AG10803 (cell line): ENCODE measurements at regions not wholly inside any gene's neighbourhood (a gene's known extent, or its start where the extent isn't known, plus 50 kb on each side); places are given as distances from the start of the nearest gene placed in this dataset.
"Not testable (repeated sequence)": the region's sequence is repeated elsewhere in the genome, so short reads cannot be mapped to it uniquely, and the experiment has no call there.

Experiments
- DNase-seq: peaks from one replicate; pipeline ENCODE4 v3.0.0; 2010; ENCODE audit warnings: low read depth
- H3K4me3 ChIP-seq: 2 replicates; pipeline ENCODE4 v1.5.1; 2011; ENCODE audit warnings: mild to moderate bottlenecking, low read length, control low read depth
- CTCF ChIP-seq: conservative IDR thresholded peaks from 2 replicates; pipeline ENCODE4 v1.5.1; 2011; ENCODE audit warnings: mild to moderate bottlenecking, low read length, control low read depth, inconsistent platforms

- no peak overlapping the region for H3K4me3 ChIP-seq
- no peak for DNase-seq
- no peak for TF ChIP-seq CTCF
Measured at GRCh38 chr17:70716551-70716950, 547.2 kb downstream of the KCNJ2 start.

GRCh38 chr17:70717042-70717441, 547.7 kb downstream of the KCNJ2 start:
- DNase-seq = no peak
- no peak for TF ChIP-seq CTCF
- no peak overlapping the region for H3K4me3 ChIP-seq

- DNase-seq = no peak
- H3K4me3 ChIP-seq = no peak overlapping the region
- TF ChIP-seq CTCF = no peak
Measured at GRCh38 chr17:70736375-70736957, 567.1 kb downstream of the KCNJ2 start.

- DNase-seq = no peak
- TF ChIP-seq CTCF = no peak
Measured at GRCh38 chr17:70739065-70739464, 569.7 kb downstream of the KCNJ2 start.

GRCh38 chr17:70746574-70746973, 577.2 kb downstream of the KCNJ2 start:
- H3K4me3 ChIP-seq, DNase-seq: not testable (repeated sequence)

More at GRCh38 chr17:70739065-70739464, 569.7 kb downstream of the KCNJ2 start:
- no peak overlapping the region for H3K4me3 ChIP-seq

- DNase-seq = no peak
- H3K4me3 ChIP-seq = no peak overlapping the region
Measured at GRCh38 chr17:70750983-70751382, 581.7 kb downstream of the KCNJ2 start.

GRCh38 chr17:70752461-70752860, 583.1 kb downstream of the KCNJ2 start:
- not testable (repeated sequence) for H3K4me3 ChIP-seq, DNase-seq

More at GRCh38 chr17:70750983-70751382, 581.7 kb downstream of the KCNJ2 start:
- no peak for TF ChIP-seq CTCF

GRCh38 chr17:70752966-70753467, 583.7 kb downstream of the KCNJ2 start:
- TF ChIP-seq CTCF = no peak
- no peak overlapping the region for H3K4me3 ChIP-seq
- no peak for DNase-seq
